WERI-Rb-1 (cell line): ENCODE measurements at regions not wholly inside any gene's neighbourhood (a gene's known extent, or its start where the extent isn't known, plus 50 kb on each side); places are given as distances from the start of the nearest gene placed in this dataset.

Experiments used
- DNase-seq: peaks from one replicate; pipeline ENCODE4 v3.0.0-alpha.2; 2020
- H3K27ac ChIP-seq: fragments of 250-450 bp; sonication (Bioruptor Pico); 2 replicates; pipeline ENCODE4 v1.5.1; 2020; ENCODE audit warnings: mild to moderate bottlenecking, moderate library complexity
- H3K27me3 ChIP-seq: fragments of 250-450 bp; sonication (Bioruptor Pico); 2 replicates; pipeline ENCODE4 v1.5.1; 2021; ENCODE audit warnings: mild to moderate bottlenecking, low read depth, moderate library complexity; ENCODE audit not compliant: insufficient read depth, severe bottlenecking
- H3K36me3 ChIP-seq: fragments of 250-450 bp; sonication (Bioruptor Pico); 2 replicates; pipeline ENCODE4 v1.5.1; 2020; ENCODE audit warnings: mild to moderate bottlenecking, moderate library complexity
- H3K4me3 ChIP-seq: 2 replicates; pipeline ENCODE4 v1.5.1; 2011; ENCODE audit warnings: low read depth, mild to moderate bottlenecking, control low read depth, low read length
- H3K9me3 ChIP-seq: fragments of 250-450 bp; sonication (Bioruptor Pico); 2 replicates; pipeline ENCODE4 v1.5.1; 2021; ENCODE audit warnings: mild to moderate bottlenecking, moderate library complexity; ENCODE audit not compliant: severe bottlenecking
- TF ChIP-seq, protein P1 (sequence below): IDR thresholded peaks from 2 replicates; pipeline ENCODE4 v1.5.1; 2011; ENCODE audit warnings: low read depth, mild to moderate bottlenecking, control low read depth, inconsistent platforms, low read length

DNA sequence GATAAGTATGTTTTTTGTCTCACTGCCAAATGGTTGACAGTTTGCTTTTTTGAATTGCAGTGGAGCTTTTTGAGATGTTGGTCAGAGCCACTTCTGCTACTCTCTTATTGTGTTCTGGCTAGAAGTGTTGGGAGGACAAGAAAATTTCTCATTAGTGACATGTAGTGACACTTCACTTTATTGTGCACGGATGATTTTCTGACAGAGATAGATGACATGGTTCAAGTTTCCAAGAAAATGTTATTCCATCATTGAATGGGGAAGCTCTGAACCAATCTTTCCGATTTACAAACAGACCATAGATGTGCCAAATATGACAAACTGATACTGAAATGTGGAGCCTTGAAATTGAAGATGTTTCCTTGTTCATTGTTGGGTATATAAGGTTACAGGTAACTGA, 558.9 kb upstream of the WWC1 start:
- H3K36me3 ChIP-seq: no peaks in the 10 kb centered on the region
- no peaks in the 10 kb centered on the region for H3K9me3 ChIP-seq
- no peak overlapping the region for H3K27ac ChIP-seq
- TF ChIP-seq, protein P1, sequence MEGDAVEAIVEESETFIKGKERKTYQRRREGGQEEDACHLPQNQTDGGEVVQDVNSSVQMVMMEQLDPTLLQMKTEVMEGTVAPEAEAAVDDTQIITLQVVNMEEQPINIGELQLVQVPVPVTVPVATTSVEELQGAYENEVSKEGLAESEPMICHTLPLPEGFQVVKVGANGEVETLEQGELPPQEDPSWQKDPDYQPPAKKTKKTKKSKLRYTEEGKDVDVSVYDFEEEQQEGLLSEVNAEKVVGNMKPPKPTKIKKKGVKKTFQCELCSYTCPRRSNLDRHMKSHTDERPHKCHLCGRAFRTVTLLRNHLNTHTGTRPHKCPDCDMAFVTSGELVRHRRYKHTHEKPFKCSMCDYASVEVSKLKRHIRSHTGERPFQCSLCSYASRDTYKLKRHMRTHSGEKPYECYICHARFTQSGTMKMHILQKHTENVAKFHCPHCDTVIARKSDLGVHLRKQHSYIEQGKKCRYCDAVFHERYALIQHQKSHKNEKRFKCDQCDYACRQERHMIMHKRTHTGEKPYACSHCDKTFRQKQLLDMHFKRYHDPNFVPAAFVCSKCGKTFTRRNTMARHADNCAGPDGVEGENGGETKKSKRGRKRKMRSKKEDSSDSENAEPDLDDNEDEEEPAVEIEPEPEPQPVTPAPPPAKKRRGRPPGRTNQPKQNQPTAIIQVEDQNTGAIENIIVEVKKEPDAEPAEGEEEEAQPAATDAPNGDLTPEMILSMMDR: no peak
- no peaks in the 10 kb centered on the region for H3K27me3 ChIP-seq
- no peak overlapping the region for H3K4me3 ChIP-seq
- DNase-seq: no peak

DNA sequence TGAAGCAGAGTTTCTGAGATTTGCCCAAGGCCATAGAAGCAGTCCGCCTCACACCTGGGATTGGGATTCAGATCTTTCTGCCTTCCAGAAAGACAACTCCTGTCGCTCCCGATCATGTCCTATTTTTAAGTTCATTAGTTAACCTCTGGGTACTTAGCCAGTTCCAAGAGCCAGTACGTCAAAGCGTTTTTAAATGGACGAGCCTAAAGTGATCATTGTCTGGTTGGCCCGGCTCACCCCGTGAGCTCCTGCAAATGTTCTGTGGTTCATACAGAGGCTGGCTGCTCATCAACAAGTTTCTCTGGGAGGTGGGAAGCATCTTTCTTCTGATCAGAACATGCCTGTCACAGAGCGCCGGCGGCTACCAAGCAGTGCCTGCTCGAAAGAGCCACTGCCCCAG, 554.5 kb upstream of the WWC1 start:
- Histone ChIP-seq H3K36me3 (no peaks in the 10 kb centered on the region), H3K27ac (no peak overlapping the region)

DNA sequence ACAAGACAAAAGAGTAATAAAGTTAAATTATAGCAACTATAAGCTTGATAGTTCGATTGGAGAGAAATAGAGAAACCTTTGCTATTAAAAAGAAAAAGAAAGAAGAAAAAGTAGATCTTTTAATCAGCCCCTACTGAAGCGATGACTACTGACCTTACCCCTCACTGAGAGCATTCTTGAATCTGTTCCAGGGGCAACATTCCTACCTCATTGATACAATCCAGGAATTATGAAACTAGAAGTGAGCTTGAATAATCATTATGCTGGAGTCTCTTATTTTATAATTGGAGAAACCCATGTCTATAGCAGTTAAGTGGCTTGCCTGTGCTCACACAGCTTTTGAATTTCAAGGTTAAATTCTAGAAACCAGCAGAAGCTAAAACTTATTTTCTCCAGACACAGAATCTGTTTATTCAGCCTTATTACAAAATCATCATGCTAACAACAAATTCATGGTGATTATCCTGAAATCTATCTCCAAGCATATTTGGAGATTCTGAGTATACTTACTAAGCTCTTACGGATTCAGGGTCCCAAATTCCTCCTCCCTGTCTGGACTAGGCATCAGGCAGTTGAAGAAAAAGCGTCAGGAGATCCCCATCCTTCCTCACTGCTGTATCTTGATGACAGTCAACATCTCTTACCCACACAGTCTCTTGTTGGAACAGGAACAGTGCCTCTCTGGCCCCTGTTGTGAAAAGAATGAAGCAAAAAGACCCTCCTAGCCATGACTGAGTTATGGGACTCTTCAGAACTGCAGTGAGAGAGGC, 547.6 kb upstream of the WWC1 start:
- no peak overlapping the region for H3K4me3 ChIP-seq
- H3K27ac ChIP-seq: no peak overlapping the region
- no peaks in the 10 kb centered on the region for H3K27me3 ChIP-seq
- no peak for DNase-seq
- H3K36me3 ChIP-seq: no peaks in the 10 kb centered on the region
- TF ChIP-seq, protein P1: no peak
- H3K9me3 ChIP-seq: no peaks in the 10 kb centered on the region

More for the DNA sequence above, 554.5 kb upstream of the WWC1 start:
- no peak for DNase-seq
- TF ChIP-seq, protein P1: no peak
- Histone ChIP-seq H3K9me3 (no peaks in the 10 kb centered on the region), H3K4me3 (no peak overlapping the region), H3K27me3 (no peaks in the 10 kb centered on the region)

DNA sequence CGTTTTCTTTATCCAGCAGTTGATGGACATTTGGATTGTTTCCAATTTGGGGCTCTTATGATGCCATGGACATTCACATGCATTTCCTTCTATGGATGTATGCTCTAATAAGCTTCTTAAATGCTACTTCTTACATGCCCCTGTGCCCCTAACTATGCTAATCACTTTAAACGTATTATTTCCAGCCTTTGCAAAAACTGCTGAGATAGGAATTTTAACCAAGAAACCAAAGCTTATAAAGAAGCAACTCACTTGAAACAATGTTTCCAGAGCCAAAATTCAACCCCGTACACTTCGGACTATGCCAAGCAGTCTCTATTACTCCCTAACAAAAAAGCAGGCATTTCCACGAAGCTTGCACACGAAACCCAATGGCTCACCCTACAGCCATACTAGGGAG, 545.6 kb upstream of the WWC1 start:
- Histone ChIP-seq H3K27me3 (no peaks in the 10 kb centered on the region), H3K27ac (no peak overlapping the region), H3K36me3 (no peaks in the 10 kb centered on the region), H3K4me3 (no peak overlapping the region), H3K9me3 (no peaks in the 10 kb centered on the region)
- no peak for DNase-seq
- TF ChIP-seq, protein P1: no peak

DNA sequence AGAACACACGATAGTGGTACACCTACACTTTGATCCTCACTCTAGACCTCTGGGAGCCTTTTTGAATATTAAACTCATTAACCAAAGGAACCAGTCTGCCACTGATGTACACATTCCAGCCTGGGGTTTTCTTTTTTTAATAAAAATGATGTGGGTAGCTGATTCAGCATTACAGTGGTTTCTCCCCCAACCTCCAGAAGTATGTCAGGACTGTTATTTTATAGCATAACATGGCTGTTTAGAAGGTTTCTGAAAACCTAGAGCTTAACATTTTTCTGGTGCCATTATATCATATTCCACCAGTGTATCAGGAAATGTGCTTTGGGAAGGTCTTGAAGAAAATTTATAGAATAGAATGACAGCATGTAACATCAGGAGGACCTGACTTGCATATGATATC, 540.9 kb upstream of the WWC1 start:
- Histone ChIP-seq H3K36me3 (no peaks in the 10 kb centered on the region), H3K9me3 (no peaks in the 10 kb centered on the region), H3K27me3 (no peaks in the 10 kb centered on the region), H3K4me3 (no peak overlapping the region), H3K27ac (no peak overlapping the region)
- no peak for DNase-seq
- TF ChIP-seq, protein P1: no peak

DNA sequence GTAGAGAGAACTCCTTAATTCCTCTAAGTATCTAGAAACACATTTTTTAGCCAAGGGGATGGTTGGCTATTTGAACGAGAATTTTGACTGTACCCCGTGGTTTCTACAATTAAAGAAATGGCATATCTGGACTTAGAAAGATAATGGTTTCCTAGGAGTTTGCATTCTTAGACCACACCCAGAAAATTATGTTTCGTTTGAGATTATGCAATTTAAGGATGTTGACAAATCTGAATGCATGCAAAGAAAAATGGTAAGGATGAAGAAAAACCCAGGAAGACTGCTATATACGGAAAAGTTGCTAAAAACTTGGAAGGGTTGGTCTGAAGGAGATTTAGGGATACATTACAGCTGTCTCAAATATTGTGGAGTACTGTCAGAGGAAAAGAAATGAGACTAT, 538.5 kb upstream of the WWC1 start:
- H3K4me3 ChIP-seq: no peak overlapping the region
- H3K27me3 ChIP-seq: no peaks in the 10 kb centered on the region
- no peaks in the 10 kb centered on the region for H3K36me3 ChIP-seq
- DNase-seq: no peak
- TF ChIP-seq, protein P1: no peak
- H3K9me3 ChIP-seq: no peaks in the 10 kb centered on the region
- H3K27ac ChIP-seq: no peak overlapping the region
